SW480 (cell line): ENCODE measurements at regions not wholly inside any gene's neighbourhood (a gene's known extent, or its start where the extent isn't known, plus 50 kb on each side); places are given as distances from the start of the nearest gene placed in this dataset.
"Not testable (repeated sequence)": the region's sequence is repeated elsewhere in the genome, so short reads cannot be mapped to it uniquely, and the experiment has no call there.

Source experiments
- DNase-seq: peaks from one replicate; pipeline ENCODE4 v3.0.0-alpha.2; 2016; ENCODE audit warnings: low spot score

GRCh38 chr11:24171869-24172268, 325.0 kb upstream of the LUZP2 start:
- DNase-seq: no peak

GRCh38 chr11:24181395-24182047, 315.3 kb upstream of the LUZP2 start:
- no peak for DNase-seq

GRCh38 chr11:24185535-24185934, 311.3 kb upstream of the LUZP2 start:
- DNase-seq: not testable (repeated sequence)

GRCh38 chr11:24196733-24197132, 300.1 kb upstream of the LUZP2 start:
- no peak for DNase-seq

- DNase-seq: no peak
Measured at GRCh38 chr11:24198481-24198880, 298.4 kb upstream of the LUZP2 start.

GRCh38 chr11:24199461-24199860, 297.4 kb upstream of the LUZP2 start:
- DNase-seq: no peak

- DNase-seq: no peak
Measured at GRCh38 chr11:24206030-24206429, 290.8 kb upstream of the LUZP2 start.

GRCh38 chr11:24206511-24206910, 290.3 kb upstream of the LUZP2 start:
- no peak for DNase-seq

- DNase-seq: no peak
Measured at GRCh38 chr11:24216488-24216887, 280.4 kb upstream of the LUZP2 start.

- DNase-seq: not testable (repeated sequence)
Measured at GRCh38 chr11:24217319-24217718, 279.5 kb upstream of the LUZP2 start.

GRCh38 chr11:24225501-24225900, 271.4 kb upstream of the LUZP2 start:
- DNase-seq: no peak

GRCh38 chr11:24226606-24227005, 270.2 kb upstream of the LUZP2 start:
- DNase-seq: no peak

GRCh38 chr11:24233041-24233440, 263.8 kb upstream of the LUZP2 start:
- DNase-seq: peak; percentile 2

GRCh38 chr11:24234822-24235508, 261.9 kb upstream of the LUZP2 start:
- DNase-seq: no peak

GRCh38 chr11:24238771-24239645, 257.8 kb upstream of the LUZP2 start:
- DNase-seq: no peak

- DNase-seq: no peak
Measured at GRCh38 chr11:24239930-24240329, 256.9 kb upstream of the LUZP2 start.

- no peak for DNase-seq
Measured at GRCh38 chr11:24240496-24241175, 256.2 kb upstream of the LUZP2 start.

GRCh38 chr11:24246715-24247114, 250.1 kb upstream of the LUZP2 start:
- no peak for DNase-seq

GRCh38 chr11:24247846-24248245, 249.0 kb upstream of the LUZP2 start:
- no peak for DNase-seq

GRCh38 chr11:24249921-24250320, 246.9 kb upstream of the LUZP2 start:
- DNase-seq: no peak

- DNase-seq: no peak
Measured at GRCh38 chr11:24253237-24253760, 243.6 kb upstream of the LUZP2 start.

GRCh38 chr11:24264868-24265267, 232.0 kb upstream of the LUZP2 start:
- no peak for DNase-seq
